IPS DF 4.7 (cell line): ENCODE measurements at regions not wholly inside any gene's neighbourhood (a gene's known extent, or its start where the extent isn't known, plus 50 kb on each side); places are given as distances from the start of the nearest gene placed in this dataset.

Experiments used
- DNase-seq: peaks from one replicate; pipeline ENCODE4 v3.0.0-alpha.2; 2013; ENCODE audit warnings: low spot score; ENCODE audit errors: extremely low read depth

- no peak for DNase-seq
These were observed 1981.1 kb upstream of the PCDH20 start for GRCh38 chr13:63396746-63397145.

GRCh38 chr13:63393112-63393511, 1977.5 kb upstream of the PCDH20 start:
- no peak for DNase-seq

GRCh38 chr13:63389756-63390155, 1974.1 kb upstream of the PCDH20 start:
- no peak for DNase-seq

- no peak for DNase-seq
These were observed 1965.6 kb upstream of the PCDH20 start for GRCh38 chr13:63381078-63381859.

- DNase-seq: no peak
These were observed 1962.3 kb upstream of the PCDH20 start for GRCh38 chr13:63377986-63378385.

- no peak for DNase-seq
These were observed 1954.5 kb upstream of the PCDH20 start for GRCh38 chr13:63370101-63370500.

- DNase-seq: no peak
These were observed 1952.0 kb upstream of the PCDH20 start for GRCh38 chr13:63367522-63368198.

- DNase-seq: no peak
These were observed 1948.5 kb upstream of the PCDH20 start for GRCh38 chr13:63364159-63364558.

- no peak for DNase-seq
These were observed 1935.9 kb upstream of the PCDH20 start for GRCh38 chr13:63351533-63351932.

- DNase-seq: no peak
These were observed 1935.4 kb upstream of the PCDH20 start for GRCh38 chr13:63351081-63351480.

GRCh38 chr13:63345835-63346234, 1930.2 kb upstream of the PCDH20 start:
- no peak for DNase-seq

- DNase-seq: no peak
These were observed 1929.1 kb upstream of the PCDH20 start for GRCh38 chr13:63344711-63345110.

- DNase-seq: no peak
These were observed 1922.3 kb upstream of the PCDH20 start for GRCh38 chr13:63337921-63338320.

GRCh38 chr13:63337041-63337440, 1921.4 kb upstream of the PCDH20 start:
- DNase-seq: no peak

GRCh38 chr13:63336549-63336948, 1920.9 kb upstream of the PCDH20 start:
- no peak for DNase-seq

- no peak for DNase-seq
These were observed 1911.9 kb upstream of the PCDH20 start for GRCh38 chr13:63327584-63327983.

GRCh38 chr13:63323441-63323840, 1907.8 kb upstream of the PCDH20 start:
- no peak for DNase-seq

GRCh38 chr13:63311587-63311986, 1895.9 kb upstream of the PCDH20 start:
- no peak for DNase-seq

GRCh38 chr13:63308549-63309165, 1893.0 kb upstream of the PCDH20 start:
- DNase-seq: no peak

- DNase-seq: no peak
These were observed 1891.6 kb upstream of the PCDH20 start for GRCh38 chr13:63307228-63307627.

GRCh38 chr13:63305641-63306133, 1890.0 kb upstream of the PCDH20 start:
- DNase-seq: no peak

- no peak for DNase-seq
These were observed 1888.8 kb upstream of the PCDH20 start for GRCh38 chr13:63304497-63304896.
